OCI-LY1 (cell line): ENCODE measurements at regions not wholly inside any gene's neighbourhood (a gene's known extent, or its start where the extent isn't known, plus 50 kb on each side); places are given as distances from the start of the nearest gene placed in this dataset.

Experiments used
- CTCF ChIP-seq: fragments of 200-600 bp; sonication (generic), shearing (Covaris generic); IDR thresholded peaks from 2 replicates; pipeline ENCODE4 v1.5.1; 2017; ENCODE audit warnings: mild to moderate bottlenecking, antibody characterized with exemption, low read length, moderate library complexity, mixed read lengths
- EZH2 ChIP-seq: fragments of 200-600 bp; sonication (generic), shearing (Covaris generic); IDR thresholded peaks from 2 replicates; pipeline ENCODE4 v1.8.0; 2017; ENCODE audit warnings: borderline replicate concordance, mixed run types, mild to moderate bottlenecking, antibody characterized with exemption, low read length, moderate library complexity, mixed read lengths

DNA sequence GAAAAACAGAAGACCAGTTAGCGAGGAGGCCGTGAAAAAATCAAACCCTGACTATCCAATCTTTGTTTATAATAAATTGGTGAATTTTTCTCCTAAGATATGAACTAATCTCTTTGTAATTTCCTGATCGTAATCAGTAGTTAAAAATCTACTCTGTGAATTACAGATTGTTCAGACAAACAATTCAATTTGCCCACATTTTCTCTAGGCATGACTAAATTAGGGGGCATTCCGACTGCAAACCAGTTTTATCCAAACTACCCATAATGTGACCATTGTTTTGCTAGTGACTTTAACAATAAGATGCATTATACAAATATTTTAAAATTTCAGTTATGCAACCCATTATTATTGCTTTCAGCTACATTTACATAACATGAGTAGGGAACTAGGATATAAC lies 546.9 kb upstream of the ADAMTS5 start:
- no peak for TF ChIP-seq CTCF
- no peak for TF ChIP-seq EZH2
